Activated CD8-positive, alpha-beta memory T cell treated with anti-CD3 and anti-CD28 coated beads, Interleukin-2, amount 50 U/mL, for 24 hours (primary cell): ENCODE measurements at regions not wholly inside any gene's neighbourhood (a gene's known extent, or its start where the extent isn't known, plus 50 kb on each side); places are given as distances from the start of the nearest gene placed in this dataset.
"Not testable (repeated sequence)": the region's sequence is repeated elsewhere in the genome, so short reads cannot be mapped to it uniquely, and the experiment has no call there.

ENCODE experiments used
- DNase-seq: peaks from one replicate; pipeline ENCODE4 v3.0.0-alpha.2; 2020; ENCODE audit errors: extremely low read depth

DNA sequence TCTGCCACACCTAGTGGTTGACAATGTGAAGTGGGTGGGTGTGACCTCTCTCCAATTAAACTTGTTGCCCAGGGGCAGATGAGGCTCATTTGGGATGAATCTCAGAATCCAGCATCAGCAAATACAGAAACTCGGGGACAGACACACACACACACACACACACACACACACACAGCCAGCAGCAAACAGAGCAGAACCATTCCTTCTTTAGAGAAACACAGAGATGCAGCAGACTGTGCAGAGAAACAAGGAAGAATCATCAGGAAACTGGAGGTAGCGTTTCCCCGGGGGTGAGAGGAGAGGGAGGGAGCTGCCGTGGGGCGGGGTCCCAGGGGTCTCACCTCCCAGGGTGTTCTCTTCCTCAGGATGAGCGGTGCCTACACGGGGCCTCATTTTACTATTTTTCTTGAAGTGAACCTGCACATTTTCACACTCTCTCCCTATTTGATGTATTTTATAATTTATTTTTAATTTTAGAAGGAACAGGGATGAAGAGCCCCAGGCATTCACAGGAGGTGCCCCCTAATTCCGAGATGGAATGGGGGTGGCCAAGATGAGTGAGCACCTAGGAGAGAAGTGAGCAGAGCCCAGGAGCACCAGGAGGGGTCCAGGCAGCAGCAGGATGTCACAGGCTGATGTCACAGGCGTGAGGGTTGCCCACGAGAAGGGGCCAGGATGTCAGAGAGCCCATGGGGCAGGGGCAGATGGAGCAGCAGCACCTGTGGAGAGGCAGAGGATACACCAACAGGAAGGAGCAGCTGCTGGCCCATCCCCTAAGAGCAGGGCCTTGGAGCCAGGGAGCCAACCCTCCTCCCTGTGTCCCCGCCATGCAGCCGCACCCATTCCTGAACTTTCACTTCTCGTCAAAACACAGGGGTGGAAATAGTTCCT lies 85.3 kb upstream of the PPP2R2D start:
- DNase-seq = no peak

- no peak for DNase-seq
Measured at GRCh38 chr10:131816157-131816775, 84.5 kb upstream of the PPP2R2D start.

- DNase-seq = no peak
Measured at GRCh38 chr10:131816941-131817700, 83.7 kb upstream of the PPP2R2D start.

GRCh38 chr10:131817866-131818509 lies 82.8 kb upstream of the PPP2R2D start:
- DNase-seq = no peak

DNA sequence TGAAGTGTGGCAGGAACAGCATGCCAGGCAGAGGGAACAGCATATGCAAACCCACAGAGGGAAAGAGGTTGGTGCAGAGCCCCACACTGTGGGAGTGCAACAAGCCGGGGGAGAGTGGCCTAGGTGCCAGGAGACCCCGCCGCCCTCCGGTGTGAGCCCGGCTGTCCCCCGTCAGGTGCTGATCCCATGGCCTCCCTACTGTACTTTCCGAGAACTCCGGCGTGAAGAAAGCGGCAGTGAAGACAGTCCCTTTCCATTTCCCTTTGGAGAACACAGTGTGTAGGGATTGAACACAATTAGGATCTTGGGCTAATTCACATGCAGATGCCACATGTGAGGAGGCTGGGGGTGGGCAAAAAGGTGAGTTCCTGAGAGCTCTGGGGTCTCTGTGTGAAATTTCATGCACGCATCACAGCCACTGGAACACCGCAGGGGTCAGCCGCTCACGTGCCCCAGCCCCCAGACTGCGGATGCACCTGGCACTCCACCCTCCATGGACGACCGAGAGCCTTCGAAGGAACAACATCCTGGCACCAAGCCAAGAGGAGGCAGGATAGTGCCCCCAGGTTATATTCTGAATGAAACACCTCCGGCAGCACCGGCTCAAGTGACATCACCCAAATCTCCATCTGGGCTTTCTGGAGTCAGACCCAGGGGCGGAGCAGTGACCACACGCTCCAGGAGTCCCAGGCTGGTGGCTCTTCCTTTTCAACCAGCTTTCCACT lies 82.1 kb upstream of the PPP2R2D start:
- no peak for DNase-seq

- no peak for DNase-seq
Measured at GRCh38 chr10:131819241-131820072, 81.4 kb upstream of the PPP2R2D start.

DNA sequence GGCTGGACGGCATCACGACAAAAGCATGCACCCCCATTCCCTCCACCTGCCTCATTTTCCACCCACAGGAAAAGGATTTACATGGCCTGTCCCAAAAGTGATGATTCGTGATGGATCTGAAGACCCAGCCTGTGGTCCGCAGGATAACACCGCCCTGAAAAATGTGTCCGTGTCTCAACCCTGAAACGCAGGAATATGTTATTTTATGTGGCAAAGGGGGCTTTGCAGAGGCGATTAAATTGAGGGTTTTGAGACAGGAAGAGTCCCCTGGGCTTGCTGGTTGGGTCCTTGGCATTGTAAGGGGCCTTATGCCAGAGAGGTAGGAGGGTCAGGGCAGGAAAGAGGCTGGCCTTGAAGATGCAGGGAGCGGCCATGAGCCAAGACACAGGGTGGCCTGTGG lies 80.2 kb upstream of the PPP2R2D start:
- DNase-seq = no peak

- no peak for DNase-seq
Measured at GRCh38 chr10:131821378-131822012, 79.3 kb upstream of the PPP2R2D start.

GRCh38 chr10:131822013-131822691 lies 78.7 kb upstream of the PPP2R2D start:
- DNase-seq = no peak

DNA sequence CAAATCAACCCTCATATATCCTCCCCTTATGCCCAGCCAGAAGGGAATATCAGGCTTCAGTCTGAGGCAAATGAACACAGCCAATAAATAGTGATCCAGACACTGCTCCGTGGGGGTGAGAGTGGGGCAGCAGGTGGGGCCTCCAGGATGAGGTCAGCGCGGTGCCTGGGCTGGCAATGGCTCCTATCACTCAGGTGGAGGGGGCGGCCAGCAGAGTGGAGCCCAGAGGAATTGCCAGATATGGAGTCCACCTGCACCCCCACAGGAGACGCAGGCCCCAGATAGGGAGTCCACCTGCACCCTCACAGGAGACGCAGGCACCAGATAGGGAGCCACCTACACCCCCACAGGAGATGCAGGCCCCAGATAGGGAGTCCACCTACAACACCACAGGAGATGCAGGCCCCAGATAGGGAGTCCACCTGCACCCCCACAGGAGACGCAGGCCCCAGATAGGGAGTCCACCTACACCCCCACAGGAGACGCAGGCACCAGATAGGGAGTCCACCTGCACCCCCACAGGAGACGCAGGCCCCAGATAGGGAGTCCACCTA lies 78.0 kb upstream of the PPP2R2D start:
- DNase-seq = no peak

- DNase-seq = not testable (repeated sequence)
Measured at GRCh38 chr10:131823601-131824099, 77.2 kb upstream of the PPP2R2D start.

DNA sequence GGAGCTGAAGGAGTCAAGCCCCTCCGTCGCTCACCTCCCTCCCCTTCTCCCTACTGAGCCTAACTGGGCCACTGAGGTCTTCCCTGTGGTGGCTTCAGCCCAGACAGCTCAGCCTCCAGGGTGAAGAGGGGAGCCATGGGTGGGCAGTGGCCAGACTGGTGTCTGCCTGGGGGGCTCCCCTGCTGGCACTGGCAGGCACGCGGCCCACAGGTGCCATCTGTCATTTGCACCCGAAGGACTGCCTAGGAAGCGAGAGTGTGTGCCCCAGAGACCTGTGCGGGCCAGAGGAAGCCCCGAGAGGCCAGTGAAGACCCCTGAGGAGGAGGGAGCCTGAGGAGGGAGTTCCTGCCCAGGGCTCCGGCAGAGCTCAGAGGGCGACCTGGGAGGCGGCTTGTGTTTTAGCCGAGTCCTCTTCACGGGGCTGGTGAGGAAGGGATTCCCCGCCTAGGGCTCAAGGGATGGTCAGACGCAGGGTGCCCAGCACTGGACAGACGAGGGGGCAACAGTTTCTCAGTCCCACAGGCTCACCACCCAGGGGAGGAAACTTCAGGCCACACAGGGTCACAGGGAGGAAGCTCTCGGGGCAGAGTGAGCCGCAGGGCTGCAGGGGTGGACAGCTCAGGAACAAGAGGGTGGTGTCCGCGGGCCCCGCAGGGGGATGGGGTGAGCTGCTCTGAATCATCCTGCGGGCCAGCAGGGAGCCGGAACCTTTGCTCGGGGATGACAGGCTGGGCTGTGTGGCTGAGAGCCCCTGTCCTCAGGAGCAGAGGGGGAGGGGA lies 76.2 kb upstream of the PPP2R2D start:
- DNase-seq = no peak

DNA sequence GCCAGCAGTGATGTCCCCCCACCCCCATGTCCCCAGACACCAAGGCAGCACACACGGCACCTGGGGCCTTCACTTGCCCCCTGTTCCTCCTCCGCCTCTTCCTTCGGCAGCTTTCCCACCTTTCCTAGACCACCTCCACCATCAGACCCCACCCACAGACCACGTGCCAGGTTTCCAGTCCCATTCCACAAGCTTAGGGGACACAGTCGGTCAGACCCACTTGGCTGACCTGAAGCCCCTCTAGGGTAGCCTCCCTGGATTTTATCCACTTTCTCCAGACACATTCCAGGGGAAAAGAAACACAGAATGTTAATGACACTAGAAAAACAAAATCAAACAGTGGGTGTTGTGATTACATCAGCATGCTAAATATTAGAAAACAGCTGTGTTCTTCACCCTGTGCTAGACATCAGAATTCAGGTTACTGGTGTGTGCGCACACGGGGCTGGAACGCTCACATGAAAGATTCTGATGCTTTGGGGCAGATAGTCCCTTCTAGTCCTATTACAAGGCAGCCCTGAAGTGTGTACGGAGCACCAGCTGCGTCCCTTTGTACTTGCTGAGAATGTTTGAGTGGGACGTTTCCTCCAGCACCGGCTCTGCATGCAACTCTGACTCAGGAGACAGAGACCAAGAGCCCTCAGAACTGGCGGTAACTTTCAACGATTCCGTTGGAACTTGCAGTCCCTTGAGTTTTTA lies 75.5 kb upstream of the PPP2R2D start:
- DNase-seq = no peak

- DNase-seq = no peak
Measured at GRCh38 chr10:131825960-131826650, 74.7 kb upstream of the PPP2R2D start.

DNA sequence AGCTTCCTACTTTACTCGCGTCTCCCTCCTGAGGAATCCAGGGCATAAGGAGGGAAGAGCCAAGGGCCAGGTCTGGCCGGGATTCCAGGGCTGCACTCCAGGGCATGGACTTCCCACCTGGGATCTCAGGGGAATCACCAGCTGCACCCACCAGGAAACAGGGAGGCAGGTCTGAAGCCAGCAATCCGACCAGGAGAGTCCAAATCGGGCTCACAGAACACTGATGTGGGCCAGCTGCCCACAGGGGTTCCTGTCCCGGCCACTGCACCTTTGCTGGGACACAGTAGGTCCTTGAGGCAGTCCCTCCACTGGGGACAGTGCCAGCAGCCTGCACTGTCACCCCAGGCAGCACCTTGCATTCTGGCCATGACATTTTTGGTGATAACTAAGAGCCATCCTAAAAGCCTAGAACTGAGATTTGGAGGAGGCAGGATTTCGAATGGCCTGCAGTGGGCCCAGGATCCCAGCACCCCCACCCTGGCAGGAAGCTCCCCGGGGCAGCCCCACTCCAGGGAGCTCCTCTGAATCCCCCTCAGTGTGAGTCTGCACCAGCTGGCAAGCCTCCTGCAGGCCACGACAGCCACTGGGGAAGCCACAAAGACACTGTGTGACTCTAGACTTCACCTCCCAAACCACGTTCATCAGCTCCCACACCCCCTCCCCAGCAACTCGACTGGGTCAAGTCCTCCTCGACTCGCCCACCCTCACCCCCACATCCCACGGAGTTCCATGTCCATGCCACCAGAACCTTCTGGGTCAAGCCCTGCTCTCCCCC lies 71.5 kb upstream of the PPP2R2D start:
- no peak for DNase-seq
